GM12865 (cell line): ENCODE measurements at regions not wholly inside any gene's neighbourhood (a gene's known extent, or its start where the extent isn't known, plus 50 kb on each side); places are given as distances from the start of the nearest gene placed in this dataset.
"Not testable (repeated sequence)": the region's sequence is repeated elsewhere in the genome, so short reads cannot be mapped to it uniquely, and the experiment has no call there.

ENCODE experiments used
- DNase-seq: peaks from one replicate; pipeline ENCODE4 v3.0.0; 2010; ENCODE audit warnings: low read depth
- H3K4me3 ChIP-seq: 2 replicates; pipeline ENCODE4 v1.5.1; 2011; ENCODE audit warnings: mild to moderate bottlenecking, low read depth, low read length, control low read depth

GRCh38 chr7:76760546-76761220, 133.6 kb upstream of the POMZP3 start:
- DNase-seq = peak; percentile 11
- not testable (repeated sequence) for H3K4me3 ChIP-seq

- not testable (repeated sequence) for DNase-seq, H3K4me3 ChIP-seq
Observed at GRCh38 chr7:76739538-76739937, 112.5 kb upstream of the POMZP3 start.

- H3K4me3 ChIP-seq, DNase-seq: not testable (repeated sequence)
Observed at GRCh38 chr7:76736724-76737123, 109.6 kb upstream of the POMZP3 start.

- H3K4me3 ChIP-seq, DNase-seq: not testable (repeated sequence)
Observed at GRCh38 chr7:76736091-76736490, 109.0 kb upstream of the POMZP3 start.

GRCh38 chr7:76735668-76736067, 108.6 kb upstream of the POMZP3 start:
- DNase-seq = not testable (repeated sequence)

GRCh38 chr7:76728571-76728974, 101.5 kb upstream of the POMZP3 start:
- H3K4me3 ChIP-seq, DNase-seq: not testable (repeated sequence)

More at GRCh38 chr7:76735668-76736067, 108.6 kb upstream of the POMZP3 start:
- not testable (repeated sequence) for H3K4me3 ChIP-seq

- not testable (repeated sequence) for H3K4me3 ChIP-seq, DNase-seq
Observed at GRCh38 chr7:76723928-76724327, 96.8 kb upstream of the POMZP3 start.

- H3K4me3 ChIP-seq, DNase-seq: not testable (repeated sequence)
Observed at GRCh38 chr7:76716551-76716950, 89.5 kb upstream of the POMZP3 start.

GRCh38 chr7:76712926-76713325, 85.8 kb upstream of the POMZP3 start:
- H3K4me3 ChIP-seq, DNase-seq: not testable (repeated sequence)

GRCh38 chr7:76711648-76712047, 84.6 kb upstream of the POMZP3 start:
- DNase-seq, H3K4me3 ChIP-seq: not testable (repeated sequence)

GRCh38 chr7:76709703-76710102, 82.6 kb upstream of the POMZP3 start:
- not testable (repeated sequence) for H3K4me3 ChIP-seq
- DNase-seq = peak; percentile 1

- DNase-seq, H3K4me3 ChIP-seq: not testable (repeated sequence)
Observed at GRCh38 chr7:76708446-76708845, 81.4 kb upstream of the POMZP3 start.

GRCh38 chr7:76703815-76704214, 76.7 kb upstream of the POMZP3 start:
- H3K4me3 ChIP-seq, DNase-seq: not testable (repeated sequence)

- not testable (repeated sequence) for DNase-seq, H3K4me3 ChIP-seq
Observed at GRCh38 chr7:76686277-76686676, 59.2 kb upstream of the POMZP3 start.

- not testable (repeated sequence) for H3K4me3 ChIP-seq, DNase-seq
Observed at GRCh38 chr7:76684737-76685136, 57.7 kb upstream of the POMZP3 start.

- not testable (repeated sequence) for H3K4me3 ChIP-seq, DNase-seq
Observed at GRCh38 chr7:76683631-76684030, 56.6 kb upstream of the POMZP3 start.

- not testable (repeated sequence) for DNase-seq
Observed at GRCh38 chr7:76681810-76682209, 54.7 kb upstream of the POMZP3 start.

GRCh38 chr7:76679174-76679573, 52.1 kb upstream of the POMZP3 start:
- not testable (repeated sequence) for DNase-seq, H3K4me3 ChIP-seq

More at GRCh38 chr7:76681810-76682209, 54.7 kb upstream of the POMZP3 start:
- not testable (repeated sequence) for H3K4me3 ChIP-seq

GRCh38 chr7:76678500-76678899, 51.4 kb upstream of the POMZP3 start:
- H3K4me3 ChIP-seq, DNase-seq: not testable (repeated sequence)

GRCh38 chr7:76676890-76677289, 49.8 kb upstream of the POMZP3 start:
- H3K4me3 ChIP-seq, DNase-seq: not testable (repeated sequence)
